ENCODE measurements at regions not wholly inside any gene's neighbourhood (a gene's known extent, or its start where the extent isn't known, plus 50 kb on each side); places are given as distances from the start of the nearest gene placed in this dataset.

DNA sequence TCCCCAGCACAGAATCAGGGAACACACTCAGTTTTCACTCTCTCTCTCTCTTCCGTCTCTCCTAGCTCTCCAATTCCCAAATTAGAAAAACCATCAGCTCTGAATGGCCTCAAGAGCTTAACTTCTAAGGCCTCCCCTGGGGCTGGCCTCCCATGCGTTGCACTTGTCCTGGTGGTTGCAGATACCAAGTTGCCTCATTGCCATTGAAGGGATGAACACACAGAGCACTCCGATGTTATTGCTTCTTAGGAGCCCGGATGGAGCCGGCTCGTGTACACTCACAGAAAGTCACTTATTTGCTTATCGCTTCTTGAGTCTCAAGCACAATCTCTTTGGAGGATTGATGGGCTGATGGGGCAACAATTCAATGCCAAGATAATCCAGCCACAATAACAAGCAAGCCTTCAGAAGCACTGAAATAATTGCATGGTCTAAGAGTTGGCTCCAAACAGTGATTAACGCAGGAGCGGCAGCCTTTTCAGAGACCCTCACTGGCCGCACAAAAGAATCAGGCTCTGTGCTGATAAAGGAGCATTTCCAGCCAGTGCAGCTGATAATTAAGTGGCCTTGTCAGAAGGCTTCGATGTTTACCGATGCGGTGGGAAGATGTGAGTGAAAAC is 175.8 kb upstream of the TMEM132C start:
- no peak for DNase-seq
- TF ChIP-seq, protein P1, sequence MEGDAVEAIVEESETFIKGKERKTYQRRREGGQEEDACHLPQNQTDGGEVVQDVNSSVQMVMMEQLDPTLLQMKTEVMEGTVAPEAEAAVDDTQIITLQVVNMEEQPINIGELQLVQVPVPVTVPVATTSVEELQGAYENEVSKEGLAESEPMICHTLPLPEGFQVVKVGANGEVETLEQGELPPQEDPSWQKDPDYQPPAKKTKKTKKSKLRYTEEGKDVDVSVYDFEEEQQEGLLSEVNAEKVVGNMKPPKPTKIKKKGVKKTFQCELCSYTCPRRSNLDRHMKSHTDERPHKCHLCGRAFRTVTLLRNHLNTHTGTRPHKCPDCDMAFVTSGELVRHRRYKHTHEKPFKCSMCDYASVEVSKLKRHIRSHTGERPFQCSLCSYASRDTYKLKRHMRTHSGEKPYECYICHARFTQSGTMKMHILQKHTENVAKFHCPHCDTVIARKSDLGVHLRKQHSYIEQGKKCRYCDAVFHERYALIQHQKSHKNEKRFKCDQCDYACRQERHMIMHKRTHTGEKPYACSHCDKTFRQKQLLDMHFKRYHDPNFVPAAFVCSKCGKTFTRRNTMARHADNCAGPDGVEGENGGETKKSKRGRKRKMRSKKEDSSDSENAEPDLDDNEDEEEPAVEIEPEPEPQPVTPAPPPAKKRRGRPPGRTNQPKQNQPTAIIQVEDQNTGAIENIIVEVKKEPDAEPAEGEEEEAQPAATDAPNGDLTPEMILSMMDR (IDR thresholded peaks at IDR 0.05; ENCODE audit: low read depth, low read length, missing control alignments) = no peak
- Histone ChIP-seq H3K27ac (no peak overlapping the region), H3K36me3 (replicated peaks) (no peaks in the 10 kb centered on the region), H3K27me3 (replicated peaks) (no peaks in the 10 kb centered on the region), H3K4me3 (ENCODE audit: low read depth, low read length) (no peak overlapping the region)
- in situ Hi-C loops (cut with HindIII; ENCODE audit: low pct_ligation_motif_present, low sequenced_read_pairs) = no loop called here

- Histone ChIP-seq H3K4me3 (ENCODE audit: low read depth, low read length) (no peak overlapping the region), H3K27ac (no peak overlapping the region), H3K36me3 (replicated peaks) (no peaks in the 10 kb centered on the region), H3K27me3 (replicated peaks) (no peaks in the 10 kb centered on the region)
- DNase-seq = no peak
- in situ Hi-C loops (cut with HindIII; ENCODE audit: low pct_ligation_motif_present, low sequenced_read_pairs) = no loop called here
- TF ChIP-seq, protein P1 (IDR thresholded peaks at IDR 0.05; ENCODE audit: low read depth, low read length, missing control alignments) = no peak
Measured at GRCh38 chr12:128091951-128092382, 175.0 kb upstream of the TMEM132C start.

DNA sequence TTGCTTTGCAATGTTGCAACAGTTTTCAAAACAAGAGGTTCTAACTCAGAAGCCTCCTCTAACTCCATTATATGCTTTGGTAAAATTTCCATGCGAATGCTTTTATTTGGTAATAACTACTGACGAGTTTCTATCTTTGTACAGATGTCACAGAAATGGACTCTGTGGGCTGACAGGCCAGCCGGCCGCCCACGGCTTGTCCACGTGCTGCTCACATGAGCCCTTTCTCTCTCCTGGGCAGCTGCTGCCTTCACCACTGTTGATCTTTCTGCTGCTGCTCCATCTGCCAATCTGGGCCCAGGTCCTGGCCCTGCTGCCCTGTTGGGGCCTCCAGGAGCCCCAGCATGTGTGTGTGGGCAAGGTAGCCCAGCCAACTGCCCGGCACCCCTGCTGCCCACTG is 168.2 kb upstream of the TMEM132C start:
- Histone ChIP-seq H3K4me3 (ENCODE audit: low read depth, low read length) (no peak overlapping the region), H3K36me3 (replicated peaks) (no peaks in the 10 kb centered on the region), H3K27ac (no peak overlapping the region), H3K27me3 (replicated peaks) (no peaks in the 10 kb centered on the region)
- TF ChIP-seq, protein P1 (IDR thresholded peaks at IDR 0.05; ENCODE audit: low read depth, low read length, missing control alignments) = no peak
- no peak for DNase-seq
- in situ Hi-C loops (cut with HindIII; ENCODE audit: low pct_ligation_motif_present, low sequenced_read_pairs) = no loop called here

- Histone ChIP-seq H3K36me3 (replicated peaks) (no peaks in the 10 kb centered on the region), H3K27me3 (replicated peaks) (no peaks in the 10 kb centered on the region), H3K27ac (no peak overlapping the region), H3K4me3 (ENCODE audit: low read depth, low read length) (no peak overlapping the region)
- DNase-seq = no peak
- TF ChIP-seq, protein P1 (IDR thresholded peaks at IDR 0.05; ENCODE audit: low read depth, low read length, missing control alignments) = no peak
- in situ Hi-C loops (cut with HindIII; ENCODE audit: low pct_ligation_motif_present, low sequenced_read_pairs) = no loop called here
Measured at GRCh38 chr12:128103152-128103551, 163.8 kb upstream of the TMEM132C start.

- DNase-seq = no peak
- Histone ChIP-seq H3K27ac (no peak overlapping the region), H3K27me3 (replicated peaks) (no peaks in the 10 kb centered on the region), H3K4me3 (ENCODE audit: low read depth, low read length) (no peak overlapping the region), H3K36me3 (replicated peaks) (no peaks in the 10 kb centered on the region)
- in situ Hi-C loops (cut with HindIII; ENCODE audit: low pct_ligation_motif_present, low sequenced_read_pairs) = no loop called here
- TF ChIP-seq, protein P1 (IDR thresholded peaks at IDR 0.05; ENCODE audit: low read depth, low read length, missing control alignments) = no peak
Measured at GRCh38 chr12:128109236-128109635, 157.7 kb upstream of the TMEM132C start.

- Histone ChIP-seq H3K36me3 (replicated peaks) (no peaks in the 10 kb centered on the region), H3K27me3 (replicated peaks) (no peaks in the 10 kb centered on the region), H3K4me3 (ENCODE audit: low read depth, low read length) (no peak overlapping the region), H3K27ac (no peak overlapping the region)
- in situ Hi-C loops (cut with HindIII; ENCODE audit: low pct_ligation_motif_present, low sequenced_read_pairs) = no loop called here
- TF ChIP-seq, protein P1 (IDR thresholded peaks at IDR 0.05; ENCODE audit: low read depth, low read length, missing control alignments) = no peak
- no peak for DNase-seq
Measured at GRCh38 chr12:128109636-128110035, 157.3 kb upstream of the TMEM132C start.
